ENCODE measurements at regions not wholly inside any gene's neighbourhood (a gene's known extent, or its start where the extent isn't known, plus 50 kb on each side); places are given as distances from the start of the nearest gene placed in this dataset.

GRCh38 chr10:60627778-60628748 lies 150.2 kb upstream of the CDK1 start:
- TF ChIP-seq ZNF384 (IDR thresholded peaks at IDR 0.05) (no peak), ARNT (IDR thresholded peaks at IDR 0.05) (no peak), FOXA1 (IDR thresholded peaks at IDR 0.05) (no peak), FOXK2 (IDR thresholded peaks at IDR 0.05) (no peak), LEF1 (IDR thresholded peaks at IDR 0.05; ENCODE audit: borderline replicate concordance) (no peak), CTBP1 (IDR thresholded peaks at IDR 0.05; ENCODE audit: borderline replicate concordance) (no peak), PKNOX1 (IDR thresholded peaks at IDR 0.05) (no peak)
- ChIA-PET POLR2A (no interaction called here), CTCF (no interaction called here)
- DNase-seq (ENCODE audit: extremely low spot score) = no peak

- POLR2A ChIA-PET = no interaction called here
- CTCF ChIA-PET = interaction anchor here (0.6 kb wide), 1 partner anchor 73 kb away, joined by 3 read pairs; no protein-coding TSS in a partner anchor
Measured at GRCh38 chr10:60626037-60626436, 152.2 kb upstream of the CDK1 start.

GRCh38 chr10:60623627-60624026 lies 154.7 kb upstream of the CDK1 start:
- DNase-seq (ENCODE audit: extremely low spot score) = no peak
- ChIA-PET POLR2A (no interaction called here), CTCF (interaction anchor here (0.7 kb wide), 1 partner anchor 177 kb away, joined by 3 read pairs; no protein-coding TSS in a partner anchor)
- no peak for TF ChIP-seq ARNT (IDR thresholded peaks at IDR 0.05)
- no peak for TF ChIP-seq L3MBTL2 (conservative IDR thresholded peaks at IDR 0.05)
- no peak for TF ChIP-seq SP1 (IDR thresholded peaks at IDR 0.05)
- TF ChIP-seq CTBP1 (IDR thresholded peaks at IDR 0.05; ENCODE audit: borderline replicate concordance) = no peak
- no peak for TF ChIP-seq TARDBP (IDR thresholded peaks at IDR 0.05)
- no peak for TF ChIP-seq HDGF (IDR thresholded peaks at IDR 0.05; ENCODE audit: borderline replicate concordance)
- TF ChIP-seq NFRKB (IDR thresholded peaks at IDR 0.05) = no peak
- TF ChIP-seq BHLHE40 (IDR thresholded peaks at IDR 0.05; ENCODE audit: borderline replicate concordance) = no peak
- TF ChIP-seq ELF4 (IDR thresholded peaks at IDR 0.05) = no peak
- no peak for TF ChIP-seq FOXM1 (IDR thresholded peaks at IDR 0.05; ENCODE audit: borderline replicate concordance)
- TF ChIP-seq PKNOX1 (IDR thresholded peaks at IDR 0.05) = no peak
- no peak for TF ChIP-seq FOXA1 (IDR thresholded peaks at IDR 0.05)
- TF ChIP-seq SUZ12 (IDR thresholded peaks at IDR 0.05) = no peak
- no peak for TF ChIP-seq LEF1 (IDR thresholded peaks at IDR 0.05; ENCODE audit: borderline replicate concordance)
- TF ChIP-seq FOXK2 (IDR thresholded peaks at IDR 0.05) = no peak
- TF ChIP-seq ZNF384 (IDR thresholded peaks at IDR 0.05) = no peak

More at GRCh38 chr10:60626037-60626436, 152.2 kb upstream of the CDK1 start:
- no peak for TF ChIP-seq FOXK2 (IDR thresholded peaks at IDR 0.05)
- no peak for TF ChIP-seq FOXM1 (IDR thresholded peaks at IDR 0.05; ENCODE audit: borderline replicate concordance)
- no peak for TF ChIP-seq BHLHE40 (IDR thresholded peaks at IDR 0.05; ENCODE audit: borderline replicate concordance)
- TF ChIP-seq NFRKB (IDR thresholded peaks at IDR 0.05) = no peak
- TF ChIP-seq TARDBP (IDR thresholded peaks at IDR 0.05) = no peak
- no peak for TF ChIP-seq ELF4 (IDR thresholded peaks at IDR 0.05)
- no peak for TF ChIP-seq CTBP1 (IDR thresholded peaks at IDR 0.05; ENCODE audit: borderline replicate concordance)
- TF ChIP-seq SP1 (IDR thresholded peaks at IDR 0.05) = no peak
- TF ChIP-seq SUZ12 (IDR thresholded peaks at IDR 0.05) = no peak
- no peak for TF ChIP-seq ZNF384 (IDR thresholded peaks at IDR 0.05)
- no peak for TF ChIP-seq PKNOX1 (IDR thresholded peaks at IDR 0.05)
- no peak for DNase-seq (ENCODE audit: extremely low spot score)

- POLR2A ChIA-PET = no interaction called here
- CTCF ChIA-PET = no interaction called here
- DNase-seq (ENCODE audit: extremely low spot score) = no peak
- no peak for TF ChIP-seq FOXM1 (IDR thresholded peaks at IDR 0.05; ENCODE audit: borderline replicate concordance)
- TF ChIP-seq FOXK2 (IDR thresholded peaks at IDR 0.05) = no peak
- no peak for TF ChIP-seq ZNF384 (IDR thresholded peaks at IDR 0.05)
- no peak for TF ChIP-seq SP1 (IDR thresholded peaks at IDR 0.05)
- TF ChIP-seq ARNT (IDR thresholded peaks at IDR 0.05) = no peak
- TF ChIP-seq L3MBTL2 (conservative IDR thresholded peaks at IDR 0.05) = no peak
- no peak for TF ChIP-seq BHLHE40 (IDR thresholded peaks at IDR 0.05; ENCODE audit: borderline replicate concordance)
- TF ChIP-seq LEF1 (IDR thresholded peaks at IDR 0.05; ENCODE audit: borderline replicate concordance) = no peak
- no peak for TF ChIP-seq FOXA1 (IDR thresholded peaks at IDR 0.05)
- TF ChIP-seq ELF4 (IDR thresholded peaks at IDR 0.05) = no peak
Measured at GRCh38 chr10:60621018-60621417, 157.3 kb upstream of the CDK1 start.

GRCh38 chr10:60618861-60619260 lies 159.4 kb upstream of the CDK1 start:
- DNase-seq (ENCODE audit: extremely low spot score) = no peak
- CTCF ChIA-PET = interaction anchor here (0.8 kb wide), 1 partner anchor 142 kb away, joined by 3 read pairs; no protein-coding TSS in a partner anchor
- TF ChIP-seq TARDBP (IDR thresholded peaks at IDR 0.05) = no peak
- POLR2A ChIA-PET = no interaction called here

GRCh38 chr10:60615541-60615940 lies 162.7 kb upstream of the CDK1 start:
- TF ChIP-seq LEF1 (IDR thresholded peaks at IDR 0.05; ENCODE audit: borderline replicate concordance) (no peak), PKNOX1 (IDR thresholded peaks at IDR 0.05) (no peak), ARNT (IDR thresholded peaks at IDR 0.05) (no peak), CTBP1 (IDR thresholded peaks at IDR 0.05; ENCODE audit: borderline replicate concordance) (no peak), L3MBTL2 (conservative IDR thresholded peaks at IDR 0.05) (no peak), FOXA1 (IDR thresholded peaks at IDR 0.05) (no peak), ELF4 (IDR thresholded peaks at IDR 0.05) (no peak)
- DNase-seq (ENCODE audit: extremely low spot score) = no peak
- POLR2A ChIA-PET = no interaction called here
- CTCF ChIA-PET = no interaction called here

Measured in HEK293T (cell line).